A673 (cell line): ENCODE measurements at regions not wholly inside any gene's neighbourhood (a gene's known extent, or its start where the extent isn't known, plus 50 kb on each side); places are given as distances from the start of the nearest gene placed in this dataset.

Experiments used
- BruUV-seq: library from RNA; stranded (reverse); fragments of 400-500 nt; replicated peaks from 2 replicates; lab custom pipeline; 2021; lab: Mats Ljungman, UMichigan
- CTCF ChIA-PET: fragments of 300-600 bp; sonication (Branson Sonifier 250); formaldehyde crosslinking; loops from one replicate; lab custom pipeline; 2022; ENCODE audit warnings: antibody characterized with exemption; lab: Charles Lee
- POLR2A ChIA-PET: fragments of 300-600 bp; sonication (Branson Sonifier 250); formaldehyde crosslinking; loops from one replicate; lab custom pipeline; 2022; ENCODE audit warnings: antibody characterized with exemption; ENCODE audit not compliant: low non-redundant PET; lab: Charles Lee
- DNase-seq: peaks from one replicate; pipeline ENCODE4 v3.0.0-alpha.2; 2015; ENCODE audit warnings: low spot score
- H3K27ac ChIP-seq: fragments of 200-600 bp; sonication (generic); 2 replicates; pipeline ENCODE4 v1.5.1; 2016; ENCODE audit warnings: mixed run types, low read depth, mild to moderate bottlenecking, mixed read lengths, antibody characterized with exemption, low read length; ENCODE audit not compliant: poor library complexity, severe bottlenecking
- H3K27me3 ChIP-seq: fragments of 200-600 bp; sonication (generic); replicated peaks from 2 replicates; pipeline ENCODE4 v1.6.1; 2017; ENCODE audit warnings: mixed run types, low read depth, mild to moderate bottlenecking, mixed read lengths, antibody characterized with exemption, low read length; ENCODE audit not compliant: insufficient read depth, poor library complexity
- H3K36me3 ChIP-seq: fragments of 200-600 bp; sonication (generic); 2 replicates; pipeline ENCODE4 v1.6.1; 2016; ENCODE audit warnings: mixed run types, mild to moderate bottlenecking, mixed read lengths, antibody characterized with exemption, low read length; ENCODE audit not compliant: insufficient read depth, poor library complexity, severe bottlenecking
- H3K4me1 ChIP-seq: fragments of 200-600 bp; sonication (generic); 2 replicates; pipeline ENCODE4 v1.6.1; 2017; ENCODE audit warnings: mixed run types, mild to moderate bottlenecking, mixed read lengths, antibody characterized with exemption, low read length; ENCODE audit not compliant: insufficient read depth, poor library complexity, severe bottlenecking
- H3K4me3 ChIP-seq: fragments of 200-600 bp; sonication (generic); 2 replicates; pipeline ENCODE4 v1.5.1; 2016; ENCODE audit warnings: low read depth, mixed run types, mild to moderate bottlenecking, mixed read lengths, low read length; ENCODE audit not compliant: poor library complexity, severe bottlenecking
- H3K9me3 ChIP-seq: fragments of 200-600 bp; sonication (generic); 2 replicates; pipeline ENCODE4 v1.6.1; 2016; ENCODE audit warnings: mixed run types, low read depth, mild to moderate bottlenecking, mixed read lengths, antibody characterized with exemption, low read length; ENCODE audit not compliant: poor library complexity, severe bottlenecking
- EZH2 ChIP-seq: fragments of 200-600 bp; sonication (generic); IDR thresholded peaks from 2 replicates; pipeline ENCODE4 v1.6.1; 2017; ENCODE audit warnings: borderline replicate concordance, low read depth, mild to moderate bottlenecking, mixed read lengths, antibody characterized with exemption, low read length; ENCODE audit not compliant: poor library complexity, severe bottlenecking
- intact Hi-C: fragments of 100-400 bp; cut with micrococcal nuclease; formaldehyde crosslinking; loops from one replicate; pipeline ENCODE4 v1.10.0; 2022; ENCODE audit not compliant: unreplicated experiment
- TF ChIP-seq, protein P1 (sequence below): fragments of 300-800, 200-600 bp; sonication (generic); conservative IDR thresholded peaks from 2 replicates; pipeline ENCODE4 v1.5.1; 2017; ENCODE audit warnings: low read depth, mild to moderate bottlenecking, antibody characterized with exemption, low read length, moderate library complexity, mixed read lengths

DNA sequence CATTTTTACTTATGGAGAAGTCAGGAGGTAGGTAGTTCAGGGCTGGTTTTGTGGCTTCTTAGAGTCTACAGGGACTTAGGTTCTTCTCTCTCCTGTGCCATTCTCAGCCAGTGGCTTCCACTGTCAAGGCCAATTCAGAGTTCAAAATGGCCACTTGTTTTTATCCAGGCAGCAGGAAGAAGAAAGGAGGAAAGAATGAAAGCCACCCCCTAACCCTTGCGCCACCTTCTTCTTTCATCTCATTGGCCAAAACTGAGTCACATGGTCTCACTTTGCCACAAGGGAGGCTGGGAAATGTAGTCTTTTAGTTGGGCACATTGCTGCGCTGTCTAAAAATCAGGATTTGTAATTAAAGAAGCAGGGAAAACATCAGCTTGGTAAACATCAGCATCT is 60.8 kb upstream of the MED9 start:
- Histone ChIP-seq H3K27ac (no peak overlapping the region), H3K4me1 (no peaks in the 10 kb centered on the region), H3K4me3 (no peak overlapping the region), H3K27me3 (no peaks in the 10 kb centered on the region), H3K36me3 (no peaks in the 10 kb centered on the region), H3K9me3 (no peaks in the 10 kb centered on the region)
- no TSS peak for BruUV-seq
- no peak for TF ChIP-seq EZH2
- TF ChIP-seq, protein P1, sequence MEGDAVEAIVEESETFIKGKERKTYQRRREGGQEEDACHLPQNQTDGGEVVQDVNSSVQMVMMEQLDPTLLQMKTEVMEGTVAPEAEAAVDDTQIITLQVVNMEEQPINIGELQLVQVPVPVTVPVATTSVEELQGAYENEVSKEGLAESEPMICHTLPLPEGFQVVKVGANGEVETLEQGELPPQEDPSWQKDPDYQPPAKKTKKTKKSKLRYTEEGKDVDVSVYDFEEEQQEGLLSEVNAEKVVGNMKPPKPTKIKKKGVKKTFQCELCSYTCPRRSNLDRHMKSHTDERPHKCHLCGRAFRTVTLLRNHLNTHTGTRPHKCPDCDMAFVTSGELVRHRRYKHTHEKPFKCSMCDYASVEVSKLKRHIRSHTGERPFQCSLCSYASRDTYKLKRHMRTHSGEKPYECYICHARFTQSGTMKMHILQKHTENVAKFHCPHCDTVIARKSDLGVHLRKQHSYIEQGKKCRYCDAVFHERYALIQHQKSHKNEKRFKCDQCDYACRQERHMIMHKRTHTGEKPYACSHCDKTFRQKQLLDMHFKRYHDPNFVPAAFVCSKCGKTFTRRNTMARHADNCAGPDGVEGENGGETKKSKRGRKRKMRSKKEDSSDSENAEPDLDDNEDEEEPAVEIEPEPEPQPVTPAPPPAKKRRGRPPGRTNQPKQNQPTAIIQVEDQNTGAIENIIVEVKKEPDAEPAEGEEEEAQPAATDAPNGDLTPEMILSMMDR: no peak
- intact Hi-C loops: no loop called here
- CTCF ChIA-PET: no interaction called here
- peak; percentile 75 for DNase-seq
- POLR2A ChIA-PET: no interaction called here

GRCh38 chr17:17416400-17417360 is 60.1 kb upstream of the MED9 start:
- DNase-seq: peak; percentile 35
- Histone ChIP-seq H3K4me3 (no peak overlapping the region), H3K9me3 (no peaks in the 10 kb centered on the region), H3K27ac (no peak overlapping the region), H3K27me3 (no peaks in the 10 kb centered on the region), H3K36me3 (no peaks in the 10 kb centered on the region), H3K4me1 (no peaks in the 10 kb centered on the region)
- intact Hi-C loops: no loop called here
- TF ChIP-seq, protein P1: no peak
- no peak for TF ChIP-seq EZH2
- CTCF ChIA-PET: interaction anchor here (0.6 kb wide), 1 partner anchor 898 kb away, joined by 10 read pairs; no protein-coding TSS in a partner anchor
- no TSS peak for BruUV-seq
- POLR2A ChIA-PET: no interaction called here

GRCh38 chr17:17417718-17418181 is 59.0 kb upstream of the MED9 start:
- Histone ChIP-seq H3K4me1 (no peaks in the 10 kb centered on the region), H3K27ac (no peak overlapping the region), H3K36me3 (no peaks in the 10 kb centered on the region), H3K4me3 (no peak overlapping the region), H3K27me3 (no peaks in the 10 kb centered on the region), H3K9me3 (no peaks in the 10 kb centered on the region)
- TF ChIP-seq, protein P1: no peak
- BruUV-seq: no TSS peak
- DNase-seq: no peak
- CTCF ChIA-PET: no interaction called here
- intact Hi-C loops: no loop called here
- POLR2A ChIA-PET: no interaction called here
